HG02678 (cell line): ENCODE measurements at regions not wholly inside any gene's neighbourhood (a gene's known extent, or its start where the extent isn't known, plus 50 kb on each side); places are given as distances from the start of the nearest gene placed in this dataset.
"Not testable (repeated sequence)": the region's sequence is repeated elsewhere in the genome, so short reads cannot be mapped to it uniquely, and the experiment has no call there.

Experiments
- ATAC-seq: cut with Tn5 transposase; IDR thresholded peaks from one replicate; pipeline ENCODE4 v1.9.1; 2021; ENCODE audit warnings: mild to moderate bottlenecking, moderate library complexity; ENCODE audit not compliant: unreplicated experiment

DNA sequence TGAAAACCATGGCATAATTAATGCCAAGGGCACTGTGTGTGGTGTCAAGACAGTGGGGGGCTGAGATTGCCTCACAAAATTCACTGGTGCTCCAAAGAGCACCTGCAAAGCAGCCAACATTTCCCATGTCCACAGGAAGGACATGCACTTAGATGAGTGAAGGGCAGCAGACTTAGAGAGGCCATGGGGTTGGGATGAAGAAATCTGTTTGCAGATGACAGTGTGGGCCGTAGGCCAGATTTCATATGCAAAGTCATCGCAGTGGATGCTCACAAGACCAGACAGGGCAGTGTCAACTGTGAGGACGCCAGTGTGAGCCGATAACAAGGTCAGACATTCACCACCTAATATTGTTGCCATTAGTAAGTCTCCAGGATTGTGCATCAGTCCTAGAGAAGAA lies 773.4 kb downstream of the EFNB2 start:
- no peak for ATAC-seq

DNA sequence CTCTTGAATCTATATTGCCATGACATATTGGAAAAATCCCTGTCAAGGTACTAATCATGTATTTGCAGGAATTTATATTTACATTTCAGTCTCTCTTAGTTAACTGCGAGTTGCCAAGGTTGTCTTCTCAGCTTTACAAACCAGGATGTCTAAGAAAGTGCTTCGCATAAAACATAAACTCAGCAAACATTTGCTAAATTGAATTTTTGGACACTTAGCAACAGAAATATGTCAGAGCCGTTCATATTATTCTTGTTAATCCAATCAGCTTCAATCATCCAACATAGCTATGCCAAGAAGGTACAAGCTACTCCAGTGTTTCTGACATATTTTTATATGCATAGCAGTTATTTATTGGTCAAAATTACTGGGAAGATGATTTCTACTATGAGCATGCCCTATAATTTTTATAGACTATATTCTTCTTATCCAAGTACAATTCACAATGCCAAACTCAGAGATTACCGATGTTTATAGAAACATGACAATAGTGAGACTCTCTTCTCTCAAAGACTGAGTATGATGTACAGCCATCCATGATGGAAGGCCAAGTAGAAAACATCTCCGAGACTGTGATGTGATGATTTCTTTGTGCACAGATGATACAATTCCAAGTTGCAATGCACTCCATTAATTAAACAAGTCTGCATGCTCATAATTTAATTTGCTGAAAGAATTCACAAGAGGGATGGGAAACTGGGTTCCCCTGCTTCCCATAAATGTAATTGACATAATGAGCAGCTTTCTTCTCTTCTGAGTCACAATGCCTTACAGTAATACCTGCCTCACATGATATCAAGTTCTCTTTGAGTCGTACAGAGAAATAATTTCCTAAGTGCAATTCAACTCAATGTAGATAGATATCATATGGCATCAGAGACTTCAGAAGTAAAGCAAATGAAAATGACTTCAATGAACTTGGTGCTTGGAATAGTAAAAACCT lies 776.3 kb downstream of the EFNB2 start:
- no peak for ATAC-seq

DNA sequence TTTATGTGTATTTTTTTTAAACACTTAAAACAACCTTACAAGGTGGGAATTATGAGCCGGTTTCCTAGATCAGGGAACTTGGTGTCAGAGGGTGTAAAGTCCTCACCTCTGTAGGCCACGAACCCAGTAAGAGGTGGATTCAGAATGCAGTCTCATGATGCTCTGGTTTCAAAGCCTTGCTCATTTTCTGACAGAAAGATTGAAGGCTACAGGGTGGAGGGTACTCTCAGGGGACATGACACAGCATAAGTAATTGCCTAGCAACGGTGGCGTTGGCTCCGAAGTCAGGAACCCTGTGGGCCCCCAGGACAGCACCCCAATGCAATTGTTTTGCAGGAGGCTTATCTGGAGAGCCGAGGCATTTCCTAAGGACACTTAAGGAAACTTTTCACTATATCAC lies 794.7 kb downstream of the EFNB2 start:
- no peak for ATAC-seq

DNA sequence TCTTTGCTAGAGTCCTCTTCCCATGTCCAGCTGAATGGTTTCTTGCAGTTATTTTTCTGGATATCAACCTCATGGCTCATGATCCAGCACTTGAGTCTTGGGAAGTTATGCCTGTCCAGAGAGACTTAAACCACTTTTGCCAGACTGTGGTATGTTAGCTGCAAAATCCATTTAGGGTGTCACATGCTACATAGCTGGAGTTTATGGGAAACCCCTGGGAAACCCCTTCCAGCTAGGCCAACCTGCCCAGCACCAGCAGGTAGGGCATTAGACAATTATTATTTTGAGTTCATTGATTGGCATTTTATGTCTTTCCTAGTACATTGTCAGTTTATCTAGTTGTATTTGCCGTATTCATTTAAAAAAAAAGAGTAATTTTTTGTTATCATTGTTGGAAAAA lies 797.8 kb downstream of the EFNB2 start:
- ATAC-seq, result no peak

DNA sequence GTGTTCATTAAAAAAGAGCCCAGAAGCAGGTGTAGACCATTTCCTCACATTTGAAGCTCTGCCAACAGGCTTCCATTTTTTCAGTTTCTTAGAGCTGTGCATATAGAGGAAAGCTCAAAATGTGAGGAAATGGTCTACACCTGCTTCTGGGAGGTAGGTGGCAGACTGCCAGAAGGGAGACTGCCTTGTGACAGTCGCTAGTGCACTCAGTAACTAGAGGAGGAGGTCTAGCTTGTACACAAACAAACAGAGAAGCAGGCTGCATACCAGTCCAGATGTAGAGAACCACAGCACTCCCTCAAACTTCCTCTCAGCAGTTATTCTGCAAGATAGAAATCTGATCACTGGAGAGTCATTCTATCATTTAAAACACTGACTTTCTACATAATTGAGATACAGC lies 800.2 kb downstream of the EFNB2 start:
- no peak for ATAC-seq

DNA sequence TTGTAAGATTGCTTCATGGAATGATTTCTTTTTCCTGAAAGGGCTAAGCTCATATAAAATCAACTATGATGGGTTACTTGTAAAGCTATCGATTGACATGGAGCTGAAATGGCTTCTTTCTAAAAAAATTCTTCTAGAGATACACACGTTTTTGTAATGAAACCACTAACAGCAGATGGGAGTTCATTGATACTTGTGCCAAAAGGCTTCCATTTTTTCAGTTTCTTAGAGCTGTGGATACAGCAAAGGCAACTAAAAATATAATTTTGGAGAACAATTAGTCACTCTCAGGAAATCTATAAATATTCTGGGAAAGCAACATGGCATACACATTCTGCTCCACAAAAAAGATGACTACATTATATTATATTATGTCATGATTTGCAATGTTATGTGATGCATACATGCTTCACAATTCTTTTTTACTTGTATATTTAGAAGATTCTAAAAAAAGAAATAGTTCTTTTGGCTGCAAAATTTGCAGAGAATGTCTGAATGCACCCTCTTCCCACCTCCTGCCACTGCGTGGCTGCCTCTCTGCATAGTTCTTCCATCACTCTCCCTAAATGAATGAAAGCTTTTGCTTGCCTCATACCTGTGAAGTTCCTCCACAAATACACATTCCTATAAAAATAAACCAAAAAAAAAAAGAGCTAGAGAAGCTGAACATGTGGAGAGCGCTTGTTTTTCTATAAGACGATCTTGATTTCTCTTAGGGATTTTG lies 802.5 kb downstream of the EFNB2 start:
- ATAC-seq, result no peak

DNA sequence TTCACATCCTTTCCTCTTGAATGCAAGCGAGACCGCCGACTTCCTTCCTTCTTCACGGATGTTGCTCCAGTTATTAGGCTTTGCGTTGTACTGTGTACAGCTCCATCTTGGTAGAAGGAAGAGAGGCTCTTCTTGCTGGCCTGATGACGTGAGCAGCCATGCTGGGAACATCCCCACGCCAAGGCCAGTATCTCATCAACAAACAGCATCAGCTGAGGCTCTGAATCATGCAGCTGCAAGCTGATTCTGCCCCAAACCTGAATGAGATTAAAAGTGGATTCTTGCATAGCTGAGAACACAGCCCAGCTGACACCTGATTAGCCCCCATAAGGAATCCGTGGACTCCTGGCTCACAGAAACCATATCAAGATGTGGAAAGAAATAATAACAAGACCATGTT lies 809.6 kb downstream of the EFNB2 start:
- ATAC-seq, result no peak

DNA sequence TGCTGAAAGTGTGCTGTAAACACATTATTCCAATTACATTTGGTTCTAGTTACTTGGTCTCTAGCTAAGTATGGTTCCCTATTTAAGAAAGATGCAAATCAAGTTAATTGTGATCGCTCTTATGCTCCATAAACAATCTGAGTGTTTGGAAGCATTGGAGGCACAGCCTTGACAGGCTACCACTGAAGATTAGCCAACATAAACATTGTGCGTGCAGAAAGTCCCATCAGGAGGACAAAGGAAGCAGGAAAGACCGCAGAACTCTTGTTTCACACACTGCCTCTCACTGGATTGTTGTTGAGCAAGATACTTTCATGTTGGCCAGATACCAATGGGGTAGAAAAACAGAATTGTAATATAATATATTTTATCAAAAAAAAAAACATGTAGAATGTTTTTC lies 814.4 kb downstream of the EFNB2 start:
- no peak for ATAC-seq

DNA sequence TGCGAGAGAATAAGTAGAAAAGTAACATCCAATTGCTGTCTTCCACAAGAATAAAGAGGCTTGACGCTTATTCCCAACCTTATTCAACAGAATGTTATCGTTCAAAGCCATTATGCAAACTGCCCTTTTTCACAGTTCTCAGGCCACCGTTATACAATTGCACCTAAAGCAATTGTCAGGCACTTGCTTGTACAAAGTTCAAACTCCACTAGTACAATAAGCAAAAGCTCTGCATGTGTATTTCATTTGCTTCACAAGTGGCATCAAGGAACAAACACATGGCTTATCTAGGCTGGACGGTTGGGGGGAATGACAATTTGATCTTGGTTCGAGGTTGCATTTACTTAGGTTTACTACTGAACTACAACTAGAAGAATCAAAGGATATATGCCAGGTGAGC lies 815.6 kb downstream of the EFNB2 start:
- ATAC-seq, result no peak

DNA sequence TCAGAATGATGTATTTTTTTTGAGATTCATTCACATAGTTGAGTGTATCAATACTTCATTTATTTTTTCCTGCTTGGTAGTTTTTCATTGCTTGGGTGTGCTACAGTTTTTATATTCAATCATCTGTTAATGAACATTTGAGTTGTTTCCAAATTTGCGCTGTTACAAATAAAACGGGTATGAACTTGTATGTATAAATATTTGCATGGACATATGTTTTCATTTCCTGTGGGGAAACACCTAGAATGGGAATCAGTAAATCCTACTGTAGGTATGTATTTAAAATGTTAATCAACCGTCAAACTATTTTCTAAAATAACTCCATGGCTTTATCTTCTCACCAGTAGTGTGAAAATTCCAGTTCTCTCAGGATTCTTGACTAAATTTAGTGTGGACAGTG lies 826.3 kb downstream of the EFNB2 start:
- ATAC-seq, result no peak

DNA sequence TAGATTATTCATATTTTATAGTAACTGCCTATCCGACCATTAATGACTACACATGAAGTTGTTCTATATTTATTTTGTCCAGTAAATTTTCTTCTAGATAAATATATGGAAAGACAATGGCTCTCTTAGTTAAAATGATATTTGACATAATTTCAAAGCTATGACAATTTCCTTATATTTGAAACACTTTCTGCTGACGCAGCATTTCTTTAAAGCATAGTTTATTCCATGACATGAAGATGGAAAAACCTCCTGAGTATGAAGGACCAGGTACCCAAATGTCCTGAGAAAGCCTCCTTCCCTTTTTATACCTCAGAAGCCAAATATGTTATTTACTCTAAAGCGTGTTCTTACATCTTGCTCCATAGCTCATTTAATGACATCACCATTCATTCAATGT lies 831.6 kb downstream of the EFNB2 start:
- ATAC-seq, result no peak

DNA sequence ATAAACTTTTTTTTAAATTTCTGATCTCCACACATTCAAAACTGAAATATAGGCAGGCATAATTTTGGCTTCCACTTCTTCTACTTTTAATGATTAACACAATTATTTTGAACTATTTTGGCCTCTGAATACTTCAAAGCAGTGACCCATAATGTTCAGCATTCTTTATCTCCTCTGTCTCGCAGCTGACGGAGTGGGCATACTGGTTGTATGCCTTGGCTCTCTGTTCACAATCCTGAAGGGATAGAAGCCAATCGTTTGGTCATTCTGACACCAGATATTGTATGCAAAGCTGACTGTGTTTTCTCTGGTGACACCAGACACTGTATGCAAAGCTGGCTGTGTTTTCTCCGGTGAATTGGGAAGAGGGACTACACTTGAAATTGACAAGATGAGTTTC lies 833.0 kb downstream of the EFNB2 start:
- no peak for ATAC-seq

DNA sequence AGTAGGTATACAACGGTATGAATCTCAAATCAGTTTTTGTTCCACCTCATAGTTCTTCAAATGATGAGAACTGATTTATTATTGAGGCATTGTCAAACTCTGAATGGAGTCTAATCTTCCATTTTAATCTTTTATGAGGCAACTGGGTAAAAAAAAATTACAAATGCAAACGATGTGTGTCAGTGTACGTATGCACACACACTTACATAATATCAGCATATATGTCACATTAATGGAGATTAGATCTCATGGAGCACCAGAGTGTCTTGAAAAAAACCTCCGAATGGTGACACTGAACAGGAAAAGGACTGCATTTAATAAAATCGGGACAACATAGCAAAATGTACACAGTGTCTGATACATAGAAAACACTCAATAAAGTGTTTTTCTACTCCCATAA lies 842.7 kb downstream of the EFNB2 start:
- ATAC-seq, result no peak

DNA sequence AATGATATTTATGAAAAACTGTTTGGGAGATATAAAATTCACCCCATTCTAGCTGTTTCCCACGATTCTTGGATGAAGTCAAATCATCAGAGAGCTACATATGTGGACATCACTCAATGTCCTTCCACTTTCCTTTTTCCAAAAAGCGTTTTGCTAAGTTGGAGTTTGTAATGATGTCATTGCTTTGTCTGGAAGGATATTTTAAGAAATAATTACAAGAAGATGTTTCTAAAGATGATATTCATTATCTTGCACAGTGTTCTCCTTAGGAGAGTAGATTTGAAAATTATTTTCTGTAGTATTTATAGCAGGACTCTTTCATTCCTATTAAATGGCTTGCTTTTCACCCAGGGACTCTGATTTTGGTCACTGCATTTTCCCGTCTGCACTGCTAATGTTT lies 851.2 kb downstream of the EFNB2 start:
- no peak for ATAC-seq

DNA sequence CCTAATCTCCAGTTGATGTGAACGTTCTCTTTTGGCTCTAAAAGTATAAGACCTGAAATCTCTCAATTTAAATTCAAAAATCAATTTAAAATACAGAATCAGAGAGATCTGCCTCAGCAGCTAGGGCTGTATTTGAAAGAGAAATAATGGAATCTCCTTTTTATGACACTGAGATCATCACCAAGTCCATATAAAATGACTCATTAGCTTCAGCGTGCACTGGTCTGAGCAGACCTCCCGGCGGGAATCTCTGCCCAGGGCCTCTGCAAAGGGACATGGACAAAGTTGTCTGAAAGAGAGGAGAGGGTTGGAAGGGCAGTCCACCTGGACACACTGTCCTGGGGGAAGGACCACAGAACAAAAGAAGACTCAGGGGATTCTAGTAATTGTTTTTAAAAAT lies 855.6 kb downstream of the EFNB2 start:
- ATAC-seq, result no peak

DNA sequence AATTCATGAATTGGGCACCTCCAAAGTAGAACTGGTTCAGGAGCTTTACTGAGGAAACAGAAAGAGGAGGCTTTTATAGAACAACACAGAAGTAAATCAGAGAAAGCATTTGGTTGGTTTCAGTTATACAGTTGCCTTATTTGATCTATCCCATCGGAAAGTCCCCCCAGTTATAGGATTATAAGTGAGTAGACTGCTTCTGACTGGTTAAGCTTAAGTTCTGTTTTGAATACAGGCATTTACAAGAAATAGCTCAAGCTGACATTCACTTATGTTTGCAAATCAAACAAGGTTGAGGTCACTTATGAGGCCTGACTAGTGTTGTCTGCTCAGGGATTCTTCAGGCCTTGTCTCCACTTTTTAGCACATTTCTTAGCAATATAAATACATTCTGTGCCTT lies 857.4 kb downstream of the EFNB2 start:
- ATAC-seq, result no peak

DNA sequence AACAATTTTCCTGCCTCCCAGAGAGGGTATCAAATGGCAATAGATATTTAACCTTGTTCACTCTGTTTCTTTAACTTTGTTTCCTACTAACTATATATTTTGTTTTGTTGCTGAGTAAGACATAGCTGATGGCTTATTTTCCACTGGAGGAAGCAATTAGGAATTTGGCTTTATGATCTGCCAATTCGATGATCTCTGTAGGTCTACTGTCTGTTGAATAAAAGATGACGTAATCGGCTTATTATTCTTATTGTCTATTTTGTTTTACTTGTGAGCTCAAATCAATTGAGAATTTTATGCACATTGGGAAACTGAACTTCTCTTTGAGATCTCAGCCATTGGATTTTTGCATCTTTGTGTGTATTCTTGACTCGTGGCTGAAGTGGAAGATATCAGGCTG lies 862.6 kb downstream of the EFNB2 start:
- no peak for ATAC-seq

DNA sequence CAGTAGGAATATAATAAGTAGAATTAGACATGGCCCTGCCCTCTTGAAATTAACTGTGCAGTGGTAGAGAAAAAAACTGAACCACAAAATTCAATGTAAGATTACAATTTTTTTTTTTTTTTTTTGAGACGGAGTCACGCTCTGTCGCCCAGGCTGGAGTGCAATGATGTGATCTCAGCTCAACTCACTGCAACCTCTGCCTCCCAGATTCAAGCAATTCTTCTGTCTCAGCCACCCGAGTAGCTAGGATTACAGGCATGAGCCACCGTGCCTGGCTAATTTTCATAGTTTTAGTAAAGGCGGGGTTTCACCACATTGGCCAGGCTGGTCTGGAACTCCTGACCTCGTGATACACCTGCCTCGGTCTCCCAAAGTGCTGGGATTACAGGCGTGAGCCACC lies 864.3 kb downstream of the EFNB2 start:
- not testable (repeated sequence) for ATAC-seq

DNA sequence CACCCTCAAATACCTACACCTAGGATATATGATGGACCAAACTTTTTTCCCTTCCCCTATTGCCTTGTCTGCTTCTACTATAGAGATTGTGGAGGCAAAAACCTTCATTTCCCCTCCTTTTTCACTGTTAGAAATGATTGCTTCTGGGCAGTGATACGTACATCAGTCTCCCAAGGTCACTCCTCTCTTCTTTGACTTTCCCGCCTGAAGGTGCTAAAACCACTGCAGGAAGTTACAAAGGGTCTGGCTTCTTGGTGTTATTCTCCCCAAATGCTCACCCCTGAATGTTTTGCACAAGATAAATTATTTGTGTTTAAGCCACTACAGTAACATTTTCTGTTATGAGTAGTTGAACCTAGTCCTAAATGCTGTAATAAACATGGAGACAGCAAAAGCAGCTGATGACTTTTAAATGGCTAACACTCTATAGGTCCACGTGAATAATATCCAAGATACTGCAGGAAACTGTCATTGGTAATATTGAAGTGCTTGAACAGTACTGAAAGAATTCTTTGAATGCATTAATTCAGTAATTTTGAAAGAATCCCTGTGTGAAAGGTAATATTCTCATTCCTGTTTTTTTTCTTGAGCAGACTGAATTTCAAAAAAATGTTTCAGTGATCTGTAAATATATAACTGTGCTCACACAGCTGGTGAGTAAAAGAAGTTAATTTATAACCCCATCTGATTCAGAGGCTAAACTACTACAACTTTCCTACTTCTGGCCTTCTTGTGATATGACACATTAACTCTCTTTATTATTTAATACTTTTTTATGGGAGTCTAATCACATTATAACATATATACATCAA lies 865.1 kb downstream of the EFNB2 start:
- ATAC-seq, result no peak

DNA sequence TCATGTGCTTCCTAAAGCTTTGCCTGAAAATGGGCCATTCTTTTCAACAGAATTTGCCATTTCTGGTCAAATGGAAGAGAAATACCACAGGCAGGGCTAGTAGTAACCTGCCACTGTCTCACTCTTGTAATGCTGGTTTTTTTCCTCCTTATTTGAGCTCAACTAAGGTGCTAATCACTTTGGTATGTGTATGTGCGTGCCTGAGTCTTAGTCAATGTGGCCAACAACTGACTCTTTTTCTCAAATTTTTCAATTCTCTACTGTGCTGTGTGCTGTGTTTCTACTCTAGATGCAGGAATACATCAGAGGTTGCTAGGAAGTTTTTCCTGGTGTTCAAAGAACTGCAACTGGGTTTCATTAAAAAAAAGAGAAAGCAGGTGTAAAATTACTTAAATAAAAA lies 870.2 kb downstream of the EFNB2 start:
- ATAC-seq, result no peak

DNA sequence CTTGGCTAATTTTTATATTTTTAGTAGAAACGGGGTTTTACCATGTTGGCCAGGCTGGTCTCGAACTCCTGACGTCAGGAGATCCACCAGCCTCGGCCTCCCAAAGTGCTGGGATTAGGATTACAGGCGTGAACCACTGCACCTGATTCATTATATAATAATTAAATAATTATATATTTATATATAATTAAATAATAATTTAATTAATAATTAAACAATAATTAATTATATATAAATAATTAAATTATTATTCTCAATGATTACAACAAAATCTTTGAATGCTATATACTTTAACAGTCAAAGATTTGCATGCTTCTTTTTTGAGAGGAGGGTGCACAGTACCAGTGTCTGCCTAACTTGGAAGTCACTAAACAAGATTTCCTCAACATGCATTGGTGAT lies 872.3 kb downstream of the EFNB2 start:
- no peak for ATAC-seq

DNA sequence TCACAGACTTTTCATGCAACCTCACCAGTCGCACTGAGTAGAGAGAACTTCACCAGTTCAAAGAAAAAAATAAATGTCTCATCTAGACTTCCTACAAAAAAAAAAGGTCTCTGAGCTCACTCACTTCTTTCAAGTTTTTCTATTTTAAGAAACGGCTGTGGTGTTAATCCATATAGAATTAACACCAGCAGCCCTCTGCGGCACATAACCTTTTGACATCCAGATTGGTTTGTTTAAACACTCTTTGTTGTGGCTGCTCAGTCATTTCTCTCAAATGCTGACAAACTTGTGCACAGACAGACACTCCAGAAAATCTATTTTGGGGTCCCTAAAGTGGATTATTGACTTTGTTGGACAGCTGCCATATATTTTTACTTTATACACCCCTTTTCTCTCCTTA lies 874.9 kb downstream of the EFNB2 start:
- no peak for ATAC-seq
